Liver (tissue), 8 donors: ENCODE measurements at regions not wholly inside any gene's neighbourhood (a gene's known extent, or its start where the extent isn't known, plus 50 kb on each side); places are given as distances from the start of the nearest gene placed in this dataset.
"Not testable (repeated sequence)": the region's sequence is repeated elsewhere in the genome, so short reads cannot be mapped to it uniquely, and the experiment has no call there.

Experiments used
- DNase-seq: peaks from one replicate; pipeline ENCODE4 v3.0.0-alpha.2; 2017; ENCODE audit warnings: low spot score
- H3K27ac ChIP-seq, 2 donors: one replicate each; pipeline ENCODE4 v1.7.0; 2013; ENCODE audit warnings: inconsistent platforms in 2 of 2, low read length in 2 of 2, control low read depth in 1 of 2, low read depth in 1 of 2, mild to moderate bottlenecking in 1 of 2
- H3K27me3 ChIP-seq, 4 donors: one replicate each; pipeline versions ENCODE4 v1.6.1 to v1.7.0; 2013; ENCODE audit warnings: low read length in 3 of 4, inconsistent platforms in 1 of 4, mild to moderate bottlenecking in 1 of 4, moderate library complexity in 1 of 4; ENCODE audit not compliant: control insufficient read depth in 4 of 4, insufficient read depth in 4 of 4
- H3K36me3 ChIP-seq, 4 donors: one replicate each; pipeline versions ENCODE4 v1.6.1 to v1.7.0; 2013; ENCODE audit warnings: low read length in 3 of 4, mild to moderate bottlenecking in 3 of 4, low read depth in 1 of 4, moderate library complexity in 1 of 4; ENCODE audit not compliant: control insufficient read depth in 4 of 4, insufficient read depth in 3 of 4
- H3K4me1 ChIP-seq, 4 donors: one replicate each; pipeline versions ENCODE4 v1.6.1 to v1.7.0; 2013; ENCODE audit warnings: low read length in 3 of 4, mild to moderate bottlenecking in 3 of 4, moderate library complexity in 1 of 4; ENCODE audit not compliant: control insufficient read depth in 4 of 4, insufficient read depth in 4 of 4
- H3K4me3 ChIP-seq, 3 donors: one replicate each; pipeline versions ENCODE4 v1.6.1 to v1.7.0; 2013; ENCODE audit warnings: low read length in 3 of 3, control low read depth in 1 of 3, low read depth in 1 of 3, mild to moderate bottlenecking in 1 of 3
- H3K9ac ChIP-seq, 2 donors: one replicate each; pipeline ENCODE4 v1.7.0; 2013; ENCODE audit warnings: low read length in 2 of 2, mild to moderate bottlenecking in 2 of 2, moderate library complexity in 2 of 2, control low read depth in 1 of 2, low read depth in 1 of 2
- H3K9me3 ChIP-seq, 4 donors: one replicate each; pipeline versions ENCODE4 v1.6.1 to v1.7.0; 2013; ENCODE audit warnings: low read length in 3 of 4; ENCODE audit not compliant: control insufficient read depth in 4 of 4
- CTCF ChIP-seq: fragments of 150-350 bp; IDR thresholded peaks from 2 replicates; pipeline ENCODE4 v1.5.1; 2017; ENCODE audit warnings: improper control_type of control experiment, low read depth, low read length; ENCODE audit not compliant: missing input control
- EGR1 ChIP-seq, 2 donors: IDR thresholded peaks; 2 replicates each; pipeline ENCODE4 v1.6.1; 2016 to 2018; ENCODE audit warnings: antibody characterized with exemption in 2 of 2, low read depth in 2 of 2
- FOXA1 ChIP-seq: IDR thresholded peaks from 2 replicates; pipeline ENCODE4 v1.6.1; 2016; ENCODE audit warnings: antibody characterized with exemption
- FOXA2 ChIP-seq: IDR thresholded peaks from 2 replicates; pipeline ENCODE4 v1.6.1; 2016; ENCODE audit warnings: antibody characterized with exemption
- GABPA ChIP-seq, 2 donors: IDR thresholded peaks in 1 of 2; conservative IDR thresholded peaks in 1 of 2; 2 replicates each; pipeline ENCODE4 v1.6.1; 2016; ENCODE audit warnings: antibody characterized with exemption in 2 of 2, mild to moderate bottlenecking in 1 of 2, moderate library complexity in 1 of 2
- HNF4A ChIP-seq, 2 donors: conservative IDR thresholded peaks; 2 replicates each; pipeline ENCODE4 v1.6.1; 2016; ENCODE audit warnings: antibody characterized with exemption in 2 of 2, mild to moderate bottlenecking in 2 of 2
- HNF4G ChIP-seq: IDR thresholded peaks from 2 replicates; pipeline ENCODE4 v1.6.1; 2016; ENCODE audit warnings: antibody characterized with exemption
- JUND ChIP-seq, 2 donors: IDR thresholded peaks; 2 replicates each; pipeline ENCODE4 v1.6.1; 2016; ENCODE audit warnings: antibody characterized with exemption in 2 of 2
- NR2F2 ChIP-seq: IDR thresholded peaks from 2 replicates; pipeline ENCODE4 v1.6.1; 2016; ENCODE audit warnings: antibody characterized with exemption
- RAD21 ChIP-seq, 2 donors: IDR thresholded peaks; 2 replicates each; pipeline ENCODE4 v1.6.1; 2016; ENCODE audit warnings: antibody characterized with exemption in 2 of 2, mild to moderate bottlenecking in 2 of 2
- RXRA ChIP-seq, 2 donors: IDR thresholded peaks; 2 replicates each; pipeline ENCODE4 v1.6.1; 2017 to 2018; ENCODE audit warnings: antibody characterized with exemption in 2 of 2, mild to moderate bottlenecking in 1 of 2
- SP1 ChIP-seq: IDR thresholded peaks from 2 replicates; pipeline ENCODE4 v1.6.1; 2018; ENCODE audit warnings: antibody characterized with exemption, mild to moderate bottlenecking
- TAF1 ChIP-seq: conservative IDR thresholded peaks from 2 replicates; pipeline ENCODE4 v1.6.1; 2016; ENCODE audit warnings: antibody characterized with exemption, mild to moderate bottlenecking
- YY1 ChIP-seq: IDR thresholded peaks from 2 replicates; pipeline ENCODE4 v1.6.1; 2016; ENCODE audit warnings: antibody characterized with exemption, mild to moderate bottlenecking
- WGBS: extraction: QIAGEN DNeasy Blood & Tissue Kit; methylation state at CpG from one replicate; pipeline ENCODE4 v1.1.7; 2013; 5-methylcytosine and 5-hydroxymethylcytosine counted together
- TF ChIP-seq, protein P1 (sequence below): IDR thresholded peaks from 2 replicates; pipeline ENCODE4 v1.6.1; 2016; ENCODE audit warnings: antibody characterized with exemption
- TF ChIP-seq, protein P2 (sequence below): IDR thresholded peaks from 2 replicates; pipeline ENCODE4 v1.6.1; 2016; ENCODE audit warnings: antibody characterized with exemption
- TF ChIP-seq, protein P3 (sequence below): IDR thresholded peaks from 2 replicates; pipeline ENCODE4 v1.6.1; 2016; ENCODE audit warnings: antibody characterized with exemption
- TF ChIP-seq, protein P4 (sequence below): IDR thresholded peaks from 2 replicates; pipeline ENCODE4 v1.6.1; 2016; ENCODE audit warnings: antibody characterized with exemption, mild to moderate bottlenecking
- donor health status: healthy.
- donor health status: healthy.
- donor health status: healthy.
- donor health status: healthy.
- donor health status: healthy.

DNA sequence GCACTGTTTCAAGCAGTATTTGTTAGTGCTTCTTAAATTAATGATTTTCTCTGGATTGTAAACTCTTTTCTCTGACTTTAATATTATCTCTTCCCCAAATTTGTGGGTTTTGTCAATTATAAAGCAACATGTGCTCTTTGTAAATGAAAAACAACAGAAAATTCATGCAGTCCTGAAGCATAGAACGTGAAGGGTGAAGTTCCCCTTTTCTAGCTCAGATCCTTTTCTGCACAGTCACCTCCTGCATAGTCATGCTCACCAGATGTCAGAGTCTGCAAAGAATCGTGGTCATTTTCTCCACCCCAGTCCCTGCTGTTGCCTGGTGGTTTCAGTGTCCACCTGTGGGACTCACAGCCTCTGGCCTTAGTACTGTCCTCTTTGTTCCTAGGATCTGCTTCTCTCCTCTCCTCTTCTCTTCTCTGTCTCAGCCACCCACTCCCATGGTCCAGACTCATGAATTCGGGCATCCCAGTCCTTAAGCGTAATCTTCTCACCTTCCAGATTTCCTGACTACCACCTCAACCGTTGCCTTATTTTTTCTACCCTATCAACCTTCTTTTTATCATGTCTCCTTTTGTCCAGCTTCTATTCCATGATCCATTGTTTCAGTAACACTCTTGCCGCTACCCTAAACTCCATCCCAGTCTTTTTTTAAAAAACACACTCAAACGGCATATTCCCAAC is 229.1 kb downstream of the RTP5 start:
- H3K27me3 ChIP-seq: no peaks in the 10 kb centered on the region
- H3K36me3 ChIP-seq: peaks cover 0 to 14% (median 9%) of the 10 kb centered on the region in 4 donors
- H3K9ac ChIP-seq: no peak overlapping the region
- no peak overlapping the region for H3K4me3 ChIP-seq
- TF ChIP-seq, protein P1, sequence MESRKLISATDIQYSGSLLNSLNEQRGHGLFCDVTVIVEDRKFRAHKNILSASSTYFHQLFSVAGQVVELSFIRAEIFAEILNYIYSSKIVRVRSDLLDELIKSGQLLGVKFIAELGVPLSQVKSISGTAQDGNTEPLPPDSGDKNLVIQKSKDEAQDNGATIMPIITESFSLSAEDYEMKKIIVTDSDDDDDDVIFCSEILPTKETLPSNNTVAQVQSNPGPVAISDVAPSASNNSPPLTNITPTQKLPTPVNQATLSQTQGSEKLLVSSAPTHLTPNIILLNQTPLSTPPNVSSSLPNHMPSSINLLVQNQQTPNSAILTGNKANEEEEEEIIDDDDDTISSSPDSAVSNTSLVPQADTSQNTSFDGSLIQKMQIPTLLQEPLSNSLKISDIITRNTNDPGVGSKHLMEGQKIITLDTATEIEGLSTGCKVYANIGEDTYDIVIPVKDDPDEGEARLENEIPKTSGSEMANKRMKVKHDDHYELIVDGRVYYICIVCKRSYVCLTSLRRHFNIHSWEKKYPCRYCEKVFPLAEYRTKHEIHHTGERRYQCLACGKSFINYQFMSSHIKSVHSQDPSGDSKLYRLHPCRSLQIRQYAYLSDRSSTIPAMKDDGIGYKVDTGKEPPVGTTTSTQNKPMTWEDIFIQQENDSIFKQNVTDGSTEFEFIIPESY: no peak
- no peak for TF ChIP-seq TAF1
- TF ChIP-seq FOXA1: no peak
- TF ChIP-seq, protein P2, sequence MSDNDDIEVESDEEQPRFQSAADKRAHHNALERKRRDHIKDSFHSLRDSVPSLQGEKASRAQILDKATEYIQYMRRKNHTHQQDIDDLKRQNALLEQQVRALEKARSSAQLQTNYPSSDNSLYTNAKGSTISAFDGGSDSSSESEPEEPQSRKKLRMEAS: no peak
- TF ChIP-seq NR2F2: no peak
- no peak for TF ChIP-seq JUND (IDR thresholded peaks at IDR 0.05)
- TF ChIP-seq RAD21 (IDR thresholded peaks at IDR 0.05): no peak
- TF ChIP-seq, protein P3, sequence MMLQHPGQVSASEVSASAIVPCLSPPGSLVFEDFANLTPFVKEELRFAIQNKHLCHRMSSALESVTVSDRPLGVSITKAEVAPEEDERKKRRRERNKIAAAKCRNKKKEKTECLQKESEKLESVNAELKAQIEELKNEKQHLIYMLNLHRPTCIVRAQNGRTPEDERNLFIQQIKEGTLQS: no peak
- no peak for TF ChIP-seq GABPA (IDR thresholded peaks at IDR 0.05 in 1 of 2, conservative IDR thresholded peaks at IDR 0.05 in 1 of 2)
- no peak for TF ChIP-seq CTCF
- TF ChIP-seq, protein P4, sequence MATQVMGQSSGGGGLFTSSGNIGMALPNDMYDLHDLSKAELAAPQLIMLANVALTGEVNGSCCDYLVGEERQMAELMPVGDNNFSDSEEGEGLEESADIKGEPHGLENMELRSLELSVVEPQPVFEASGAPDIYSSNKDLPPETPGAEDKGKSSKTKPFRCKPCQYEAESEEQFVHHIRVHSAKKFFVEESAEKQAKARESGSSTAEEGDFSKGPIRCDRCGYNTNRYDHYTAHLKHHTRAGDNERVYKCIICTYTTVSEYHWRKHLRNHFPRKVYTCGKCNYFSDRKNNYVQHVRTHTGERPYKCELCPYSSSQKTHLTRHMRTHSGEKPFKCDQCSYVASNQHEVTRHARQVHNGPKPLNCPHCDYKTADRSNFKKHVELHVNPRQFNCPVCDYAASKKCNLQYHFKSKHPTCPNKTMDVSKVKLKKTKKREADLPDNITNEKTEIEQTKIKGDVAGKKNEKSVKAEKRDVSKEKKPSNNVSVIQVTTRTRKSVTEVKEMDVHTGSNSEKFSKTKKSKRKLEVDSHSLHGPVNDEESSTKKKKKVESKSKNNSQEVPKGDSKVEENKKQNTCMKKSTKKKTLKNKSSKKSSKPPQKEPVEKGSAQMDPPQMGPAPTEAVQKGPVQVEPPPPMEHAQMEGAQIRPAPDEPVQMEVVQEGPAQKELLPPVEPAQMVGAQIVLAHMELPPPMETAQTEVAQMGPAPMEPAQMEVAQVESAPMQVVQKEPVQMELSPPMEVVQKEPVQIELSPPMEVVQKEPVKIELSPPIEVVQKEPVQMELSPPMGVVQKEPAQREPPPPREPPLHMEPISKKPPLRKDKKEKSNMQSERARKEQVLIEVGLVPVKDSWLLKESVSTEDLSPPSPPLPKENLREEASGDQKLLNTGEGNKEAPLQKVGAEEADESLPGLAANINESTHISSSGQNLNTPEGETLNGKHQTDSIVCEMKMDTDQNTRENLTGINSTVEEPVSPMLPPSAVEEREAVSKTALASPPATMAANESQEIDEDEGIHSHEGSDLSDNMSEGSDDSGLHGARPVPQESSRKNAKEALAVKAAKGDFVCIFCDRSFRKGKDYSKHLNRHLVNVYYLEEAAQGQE: no peak
- no peak for TF ChIP-seq FOXA2
- TF ChIP-seq RXRA (IDR thresholded peaks at IDR 0.05): no peak
- no peak for TF ChIP-seq SP1
- no peak for TF ChIP-seq HNF4A (conservative IDR thresholded peaks at IDR 0.05)
- no peak for TF ChIP-seq YY1
- TF ChIP-seq HNF4G: no peak
- no peak for TF ChIP-seq EGR1 (IDR thresholded peaks at IDR 0.05; ENCODE audit: low read depth in 2 of 2)
- WGBS: 82% methylated on average over 7 of the region's 7 CpGs
- no peaks in the 10 kb centered on the region for H3K9me3 ChIP-seq
- no peak overlapping the region for H3K27ac ChIP-seq
- no peaks in the 10 kb centered on the region for H3K4me1 ChIP-seq
- DNase-seq: no peak

DNA sequence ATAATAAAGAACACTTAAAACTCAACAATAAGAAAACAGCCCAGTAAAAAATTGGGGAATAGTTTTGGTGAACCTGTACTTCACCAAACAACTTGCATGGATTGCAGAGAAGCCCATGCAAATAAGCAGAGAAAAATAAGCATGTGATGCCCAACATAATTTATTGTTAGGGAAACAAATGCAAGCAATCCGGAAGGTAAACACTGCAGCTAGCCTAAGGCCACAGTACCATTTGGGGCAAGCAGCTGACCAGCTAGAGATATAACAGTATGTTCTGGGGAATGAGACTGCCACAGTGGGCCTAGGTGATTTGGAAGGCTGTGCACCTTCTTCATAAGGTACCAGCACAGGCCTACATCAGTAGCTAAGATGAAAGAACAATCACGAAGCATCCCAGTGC is 233.6 kb downstream of the RTP5 start:
- H3K27me3 ChIP-seq, H3K27ac ChIP-seq, DNase-seq, H3K36me3 ChIP-seq, H3K9me3 ChIP-seq, H3K4me3 ChIP-seq, H3K9ac ChIP-seq, H3K4me1 ChIP-seq: not testable (repeated sequence)
- 93% methylated on average over 2 of the region's 2 CpGs for WGBS

- WGBS: 91% methylated on average over 7 of the region's 7 CpGs
- H3K4me1 ChIP-seq: not testable (repeated sequence)
Observed at GRCh38 chr2:242104202-242104956, 234.8 kb downstream of the RTP5 start.

GRCh38 chr2:242107065-242107464 is 237.5 kb downstream of the RTP5 start:
- DNase-seq, H3K36me3 ChIP-seq, H3K9ac ChIP-seq, H3K9me3 ChIP-seq, H3K27ac ChIP-seq, H3K4me1 ChIP-seq, H3K27me3 ChIP-seq, H3K4me3 ChIP-seq: not testable (repeated sequence)
- WGBS: 87% methylated on average over 5 of the region's 5 CpGs

More at GRCh38 chr2:242104202-242104956, 234.8 kb downstream of the RTP5 start:
- H3K27me3 ChIP-seq, H3K9me3 ChIP-seq, H3K36me3 ChIP-seq, DNase-seq, H3K27ac ChIP-seq, H3K4me3 ChIP-seq, H3K9ac ChIP-seq: not testable (repeated sequence)
